GM12864 (cell line): ENCODE measurements at regions not wholly inside any gene's neighbourhood (a gene's known extent, or its start where the extent isn't known, plus 50 kb on each side); places are given as distances from the start of the nearest gene placed in this dataset.

Experiments used
- DNase-seq: peaks from one replicate; pipeline ENCODE4 v3.0.0-alpha.2; 2011; ENCODE audit warnings: low read depth
- H3K4me3 ChIP-seq: 2 replicates; pipeline ENCODE4 v1.5.1; 2011; ENCODE audit warnings: mild to moderate bottlenecking, low read depth, low read length, control low read depth
- CTCF ChIP-seq: IDR thresholded peaks from 2 replicates; pipeline ENCODE4 v1.5.1; 2011; ENCODE audit warnings: low read depth, mild to moderate bottlenecking, moderate library complexity, low read length, control low read depth, inconsistent platforms; ENCODE audit errors: missing control alignments

GRCh38 chr13:99124046-99124400, 76.6 kb upstream of the UBAC2 start:
- no peak overlapping the region for H3K4me3 ChIP-seq
- no peak for TF ChIP-seq CTCF
- DNase-seq: no peak

- DNase-seq: no peak
- TF ChIP-seq CTCF: no peak
Measured at GRCh38 chr13:99124794-99125316, 75.8 kb upstream of the UBAC2 start.

DNA sequence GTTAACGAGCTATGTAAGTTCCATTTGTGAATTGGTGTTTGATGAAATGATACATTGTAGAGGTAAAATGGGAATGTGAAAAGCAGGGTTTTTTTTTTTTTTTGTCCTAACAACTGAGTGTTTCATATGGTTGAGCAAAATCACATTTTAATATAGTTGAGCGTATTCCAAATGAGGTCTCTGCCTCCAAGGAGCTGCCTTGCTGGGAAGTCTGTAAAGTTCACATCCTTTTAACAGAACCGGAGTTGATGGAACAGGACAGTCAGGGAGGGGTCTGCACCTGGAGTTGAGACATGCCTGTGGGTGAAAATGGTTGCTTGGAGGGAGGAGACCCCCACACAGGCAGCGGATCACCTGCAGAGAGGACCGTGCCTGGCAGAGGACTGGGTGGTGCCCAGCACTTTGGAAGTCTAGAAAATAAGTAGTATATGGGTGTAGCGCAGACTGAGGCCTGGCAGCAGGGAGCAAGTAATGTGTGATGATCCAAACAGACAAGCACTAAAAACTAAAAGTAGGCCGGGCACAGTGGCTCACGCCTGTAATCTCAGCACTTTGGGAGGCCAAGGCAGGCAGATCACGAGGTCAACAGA, 75.2 kb upstream of the UBAC2 start:
- DNase-seq: no peak

More at GRCh38 chr13:99124794-99125316, 75.8 kb upstream of the UBAC2 start:
- no peak overlapping the region for H3K4me3 ChIP-seq

DNA sequence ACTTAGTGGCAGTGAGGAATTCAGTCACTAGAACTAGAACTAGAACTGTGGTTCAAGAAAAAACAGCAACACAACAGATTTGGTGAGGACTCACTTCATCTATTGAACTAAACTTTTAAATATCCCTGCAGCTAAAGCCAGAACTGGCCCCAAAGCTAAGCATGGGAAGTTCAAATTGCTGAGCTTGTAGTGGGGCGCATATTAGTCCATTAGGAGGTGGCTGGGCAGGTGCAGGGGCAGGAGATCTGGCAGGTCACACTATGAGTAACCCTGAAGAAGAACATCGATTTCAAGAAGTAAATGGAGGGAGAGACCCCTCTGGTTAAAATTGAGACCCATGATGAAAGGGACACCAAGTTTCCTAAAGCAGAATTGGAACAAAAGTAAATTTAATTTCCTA, 73.8 kb upstream of the UBAC2 start:
- no peak for DNase-seq
- no peak overlapping the region for H3K4me3 ChIP-seq
- no peak for TF ChIP-seq CTCF

More for the DNA sequence above, 75.2 kb upstream of the UBAC2 start:
- H3K4me3 ChIP-seq: no peak overlapping the region
- TF ChIP-seq CTCF: no peak

DNA sequence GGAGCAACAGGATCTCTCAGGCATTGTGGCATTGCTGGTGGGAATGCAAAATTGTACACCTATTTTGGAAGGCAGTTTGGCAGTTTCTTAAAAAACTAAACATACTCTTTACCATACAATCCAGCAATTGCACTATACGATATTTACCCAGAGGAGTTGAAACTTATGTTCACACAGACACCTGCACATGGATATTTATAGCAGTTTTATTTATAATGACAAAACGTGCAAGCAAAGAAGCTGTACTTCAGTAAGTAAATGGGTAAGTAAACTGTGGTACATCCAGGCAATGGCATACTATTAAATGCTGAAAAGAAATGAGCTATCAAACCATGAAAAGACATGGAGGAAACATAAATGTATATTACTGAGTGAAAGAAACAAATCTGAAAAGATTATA, 71.6 kb upstream of the UBAC2 start:
- no peak for DNase-seq
- no peak overlapping the region for H3K4me3 ChIP-seq
- no peak for TF ChIP-seq CTCF

DNA sequence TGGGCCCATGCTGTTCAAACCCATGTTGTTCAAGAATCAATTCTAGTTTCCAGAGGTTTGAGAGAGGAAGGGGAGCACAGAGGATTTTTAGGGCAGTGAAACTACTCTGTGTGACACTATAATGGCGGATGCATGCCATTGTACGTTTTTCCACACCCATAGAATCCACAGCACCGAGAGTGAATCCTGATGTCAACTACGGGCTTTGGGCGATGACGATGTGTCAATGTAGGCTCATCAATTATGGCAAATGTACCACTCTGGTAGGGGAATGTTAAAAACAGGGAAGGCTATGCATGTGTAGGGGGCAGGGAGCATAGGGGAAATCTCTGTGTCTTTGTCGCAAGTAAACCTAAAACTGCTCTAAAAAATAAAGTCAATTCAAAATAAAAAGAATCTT, 70.7 kb upstream of the UBAC2 start:
- DNase-seq: no peak
- TF ChIP-seq CTCF: no peak
- no peak overlapping the region for H3K4me3 ChIP-seq

GRCh38 chr13:99131410-99131809, 69.2 kb upstream of the UBAC2 start:
- DNase-seq: no peak
- no peak overlapping the region for H3K4me3 ChIP-seq
- no peak for TF ChIP-seq CTCF
